ENCODE measurements at regions not wholly inside any gene's neighbourhood (a gene's known extent, or its start where the extent isn't known, plus 50 kb on each side); places are given as distances from the start of the nearest gene placed in this dataset.
"Not testable (repeated sequence)": the region's sequence is repeated elsewhere in the genome, so short reads cannot be mapped to it uniquely, and the experiment has no call there.

DNA sequence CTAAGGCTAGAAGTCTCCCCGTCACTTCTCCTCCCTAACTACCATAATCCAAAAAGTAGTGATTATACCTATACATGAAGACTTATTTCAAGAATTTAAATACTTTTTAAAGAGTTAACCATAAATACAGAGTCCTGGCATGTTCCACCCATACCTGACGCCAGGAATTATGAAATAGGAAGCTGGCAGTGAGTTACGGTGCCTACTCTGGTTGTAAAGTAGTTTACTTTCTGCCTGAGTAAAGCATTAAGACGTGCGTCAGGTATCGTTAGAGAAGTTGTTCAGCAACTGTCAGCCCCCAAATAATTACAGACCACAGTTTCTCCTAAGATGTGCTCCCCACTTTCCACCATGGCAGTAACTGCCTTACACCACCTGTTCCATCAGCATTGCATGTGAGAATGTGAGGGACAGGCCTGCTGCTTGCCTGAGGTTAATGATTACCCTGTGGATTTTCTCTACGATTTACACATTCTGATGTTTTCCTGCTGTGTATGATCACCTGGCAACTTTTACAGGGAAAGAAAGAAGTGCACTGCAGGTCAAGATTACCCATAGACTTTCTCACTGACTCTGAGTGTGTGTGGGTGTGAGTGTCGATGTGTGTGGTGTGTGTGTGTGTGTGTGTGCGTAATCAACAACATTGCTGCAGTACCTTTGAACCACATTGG, 92.3 kb upstream of the SLC7A11 start:
- Histone ChIP-seq H3K27me3 (ENCODE audit: control insufficient read depth, insufficient read depth, low read length) (no peaks in the 10 kb centered on the region), H3K4me3 (ENCODE audit: insufficient read depth, low read depth, low read length) (no peak overlapping the region), H3K36me3 (replicated peaks; ENCODE audit: control insufficient read depth, insufficient read depth, low read length) (no peaks in the 10 kb centered on the region)
- no peak for DNase-seq

DNA sequence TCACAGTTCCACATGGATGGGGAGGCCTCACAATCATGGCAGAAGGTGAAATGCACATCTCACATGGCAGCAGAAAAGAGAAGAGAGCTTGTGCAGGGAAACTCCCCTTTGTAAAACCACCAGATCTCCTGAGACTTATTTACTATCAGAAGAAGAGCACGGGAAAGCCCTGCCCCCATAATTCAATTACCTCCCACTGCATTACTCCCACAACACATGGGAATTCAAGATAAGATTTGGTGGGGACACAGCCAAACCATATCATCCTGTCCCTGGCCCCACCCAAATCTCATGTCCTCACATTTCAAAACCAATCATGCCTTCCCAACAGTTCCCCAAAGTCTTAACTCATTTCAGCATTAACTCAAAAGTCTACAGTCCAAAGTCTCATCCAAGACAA, 90.3 kb upstream of the SLC7A11 start:
- H3K4me3 ChIP-seq (ENCODE audit: insufficient read depth, low read depth, low read length); DNase-seq; H3K27me3 ChIP-seq (ENCODE audit: control insufficient read depth, insufficient read depth, low read length); H3K36me3 ChIP-seq (replicated peaks; ENCODE audit: control insufficient read depth, insufficient read depth, low read length): not testable (repeated sequence)

DNA sequence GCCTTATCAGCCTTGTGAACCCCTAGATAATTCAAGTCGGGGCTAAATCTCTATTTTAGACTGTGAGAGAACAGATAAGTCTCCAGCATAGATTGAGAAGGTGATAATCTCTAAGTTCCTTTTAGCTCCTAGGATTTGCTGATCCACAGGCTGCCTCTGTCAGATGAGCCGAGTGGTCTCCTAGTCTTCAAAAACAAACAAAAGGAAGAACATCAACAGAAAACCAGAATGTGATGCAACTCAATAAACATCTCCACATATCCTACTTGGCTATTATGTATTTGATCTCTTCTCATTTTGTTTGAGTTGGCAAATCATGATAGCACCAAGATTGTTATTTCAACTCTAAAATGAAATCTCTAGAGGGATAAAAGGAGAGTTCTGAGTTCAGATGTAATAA, 88.4 kb upstream of the SLC7A11 start:
- Histone ChIP-seq H3K36me3 (replicated peaks; ENCODE audit: control insufficient read depth, insufficient read depth, low read length) (no peaks in the 10 kb centered on the region), H3K4me3 (ENCODE audit: insufficient read depth, low read depth, low read length) (no peak overlapping the region), H3K27me3 (ENCODE audit: control insufficient read depth, insufficient read depth, low read length) (no peaks in the 10 kb centered on the region)
- no peak for DNase-seq

DNA sequence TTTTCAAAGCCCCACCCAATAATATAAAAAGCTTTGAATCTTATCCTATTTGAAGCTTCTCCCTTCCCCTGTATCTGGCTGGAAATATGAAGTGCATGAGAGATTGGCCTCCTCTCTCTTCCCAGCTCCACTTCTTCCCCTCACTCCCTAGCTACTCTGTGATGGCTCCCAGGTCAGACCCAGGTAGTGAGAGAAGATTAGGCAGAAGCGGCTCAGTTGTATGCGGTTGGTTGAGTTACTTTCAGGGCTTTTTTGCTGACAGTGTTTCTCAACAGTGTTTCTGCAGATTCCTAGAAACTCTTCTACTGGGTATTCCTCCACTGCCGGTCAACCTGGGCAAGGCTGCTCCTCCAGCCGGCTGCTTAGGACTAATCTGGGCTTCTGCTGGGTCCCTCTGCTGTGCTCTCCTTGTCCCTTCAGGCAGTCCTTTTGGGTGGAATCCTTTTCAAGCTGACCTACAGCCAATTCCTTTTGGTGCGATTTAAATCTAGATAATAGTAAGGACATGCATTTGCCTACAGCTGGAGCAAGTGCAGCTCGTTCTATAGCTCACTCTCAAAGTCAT, 87.4 kb upstream of the SLC7A11 start:
- H3K4me3 ChIP-seq (ENCODE audit: insufficient read depth, low read depth, low read length), result no peak overlapping the region
- no peaks in the 10 kb centered on the region for H3K27me3 ChIP-seq (ENCODE audit: control insufficient read depth, insufficient read depth, low read length)
- H3K36me3 ChIP-seq (replicated peaks; ENCODE audit: control insufficient read depth, insufficient read depth, low read length), result no peaks in the 10 kb centered on the region
- no peak for DNase-seq

DNA sequence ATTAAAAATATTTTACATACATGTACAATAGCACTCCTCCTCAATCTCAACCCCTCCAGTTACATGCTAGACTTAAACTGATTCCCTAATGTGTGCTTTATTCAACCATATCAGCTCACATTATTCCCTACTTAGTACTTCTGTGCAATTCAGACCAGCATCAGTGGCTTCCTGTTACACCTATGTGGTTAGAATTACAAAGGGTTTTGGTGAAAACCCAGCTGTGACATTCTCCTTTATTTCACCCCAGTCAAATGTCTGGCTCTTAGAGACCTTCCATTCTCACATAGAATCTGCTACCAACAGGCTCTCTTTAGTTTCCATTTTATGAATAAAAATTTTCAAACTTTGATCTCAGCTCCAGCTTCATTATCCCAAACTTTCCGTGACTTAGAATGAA, 85.2 kb upstream of the SLC7A11 start:
- H3K4me3 ChIP-seq (ENCODE audit: insufficient read depth, low read depth, low read length), result no peak overlapping the region
- DNase-seq, result no peak
- H3K27me3 ChIP-seq (ENCODE audit: control insufficient read depth, insufficient read depth, low read length), result no peaks in the 10 kb centered on the region
- H3K36me3 ChIP-seq (replicated peaks; ENCODE audit: control insufficient read depth, insufficient read depth, low read length), result no peaks in the 10 kb centered on the region

DNA sequence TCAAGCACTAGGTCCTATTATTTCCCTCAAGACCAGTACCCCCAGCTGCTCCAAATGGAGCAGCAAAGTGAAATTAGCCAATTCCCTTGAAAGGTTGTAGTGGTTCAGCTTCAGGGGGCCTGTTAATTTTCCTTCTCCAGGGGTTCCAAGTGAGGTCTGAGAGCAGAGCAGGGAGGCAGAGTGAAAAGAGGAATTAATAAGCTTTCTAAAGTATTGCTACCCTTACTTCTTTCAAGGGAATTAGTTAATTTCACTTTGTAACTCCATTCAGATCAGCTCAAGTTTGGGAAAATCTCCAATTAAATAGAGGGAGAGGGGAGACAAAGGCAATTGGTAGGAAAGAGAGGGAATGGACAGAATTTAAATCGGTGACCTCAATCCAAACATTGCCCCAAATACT, 78.7 kb upstream of the SLC7A11 start:
- Histone ChIP-seq H3K36me3 (replicated peaks; ENCODE audit: control insufficient read depth, insufficient read depth, low read length) (no peaks in the 10 kb centered on the region), H3K4me3 (ENCODE audit: insufficient read depth, low read depth, low read length) (no peak overlapping the region), H3K27me3 (ENCODE audit: control insufficient read depth, insufficient read depth, low read length) (no peaks in the 10 kb centered on the region)
- no peak for DNase-seq

DNA sequence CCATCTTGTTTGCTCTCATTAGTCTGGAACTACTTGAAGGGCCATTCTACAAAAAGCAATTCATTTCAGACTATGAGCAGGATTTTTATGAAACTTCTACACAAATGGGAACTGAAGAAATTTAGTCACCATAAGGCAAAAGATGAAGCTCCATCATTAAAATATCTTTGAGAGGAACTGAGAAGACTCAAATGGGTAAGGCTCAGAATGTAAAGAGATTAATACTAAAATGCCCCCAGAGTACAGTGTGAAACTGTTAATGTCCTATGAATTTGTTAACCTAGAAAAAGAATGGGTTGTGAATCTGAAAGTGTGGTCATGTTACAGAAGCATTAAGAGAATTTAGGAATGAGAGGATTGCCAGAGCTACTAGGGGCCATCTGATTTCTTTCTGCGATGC, 77.9 kb upstream of the SLC7A11 start:
- DNase-seq, result no peak
- H3K36me3 ChIP-seq (replicated peaks; ENCODE audit: control insufficient read depth, insufficient read depth, low read length), result no peaks in the 10 kb centered on the region
- H3K27me3 ChIP-seq (ENCODE audit: control insufficient read depth, insufficient read depth, low read length), result no peaks in the 10 kb centered on the region
- H3K4me3 ChIP-seq (ENCODE audit: insufficient read depth, low read depth, low read length), result no peak overlapping the region

DNA sequence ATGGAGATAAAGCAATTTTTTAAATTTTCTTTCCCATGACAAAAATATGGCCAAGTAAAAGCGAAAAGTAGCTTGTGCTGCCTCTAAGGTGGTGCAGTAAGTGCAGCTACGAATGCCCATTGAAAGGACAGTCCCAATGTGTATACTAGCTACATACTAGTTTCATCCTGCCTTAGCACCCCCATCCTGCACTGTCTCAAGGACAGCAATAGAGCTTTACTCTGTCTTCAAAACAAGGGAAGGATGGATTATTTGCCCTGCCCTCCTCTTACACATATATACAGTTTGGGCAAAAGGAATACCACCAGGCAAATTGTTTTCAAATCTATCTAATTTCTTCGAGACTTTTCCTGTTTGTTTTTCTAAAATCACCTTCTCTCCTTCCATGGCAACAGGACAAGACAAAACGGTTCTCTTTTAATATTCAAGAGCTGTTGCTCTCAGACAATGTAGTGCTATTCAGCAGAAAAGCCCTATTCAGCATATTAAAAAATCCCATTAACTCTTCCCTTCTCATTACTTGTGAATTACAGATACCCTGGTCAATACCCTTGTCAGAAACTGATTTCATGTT, 75.1 kb upstream of the SLC7A11 start:
- no peak overlapping the region for H3K4me3 ChIP-seq (ENCODE audit: insufficient read depth, low read depth, low read length)
- DNase-seq, result no peak
- H3K36me3 ChIP-seq (replicated peaks; ENCODE audit: control insufficient read depth, insufficient read depth, low read length), result no peaks in the 10 kb centered on the region
- no peaks in the 10 kb centered on the region for H3K27me3 ChIP-seq (ENCODE audit: control insufficient read depth, insufficient read depth, low read length)

DNA sequence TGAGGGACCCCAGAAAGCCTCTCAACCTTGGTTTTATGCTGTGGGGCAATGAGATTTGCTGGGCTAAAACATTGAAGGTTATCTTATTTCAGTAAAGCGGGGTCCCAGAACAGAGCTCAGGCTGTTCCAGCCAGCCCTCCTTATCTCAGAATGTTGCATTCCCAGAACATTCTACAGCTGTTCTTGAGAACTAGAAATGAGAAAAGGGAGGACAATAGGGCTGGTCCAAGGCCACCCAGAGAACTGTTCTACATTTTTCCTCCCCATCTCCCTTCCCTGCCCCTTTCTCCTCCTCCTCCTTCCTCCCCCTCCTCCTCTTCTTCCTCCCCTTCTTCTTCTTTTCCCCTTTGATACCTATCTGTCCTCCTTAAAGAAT, 70.4 kb upstream of the SLC7A11 start:
- no peak for DNase-seq
- no peaks in the 10 kb centered on the region for H3K36me3 ChIP-seq (replicated peaks; ENCODE audit: control insufficient read depth, insufficient read depth, low read length)

DNA sequence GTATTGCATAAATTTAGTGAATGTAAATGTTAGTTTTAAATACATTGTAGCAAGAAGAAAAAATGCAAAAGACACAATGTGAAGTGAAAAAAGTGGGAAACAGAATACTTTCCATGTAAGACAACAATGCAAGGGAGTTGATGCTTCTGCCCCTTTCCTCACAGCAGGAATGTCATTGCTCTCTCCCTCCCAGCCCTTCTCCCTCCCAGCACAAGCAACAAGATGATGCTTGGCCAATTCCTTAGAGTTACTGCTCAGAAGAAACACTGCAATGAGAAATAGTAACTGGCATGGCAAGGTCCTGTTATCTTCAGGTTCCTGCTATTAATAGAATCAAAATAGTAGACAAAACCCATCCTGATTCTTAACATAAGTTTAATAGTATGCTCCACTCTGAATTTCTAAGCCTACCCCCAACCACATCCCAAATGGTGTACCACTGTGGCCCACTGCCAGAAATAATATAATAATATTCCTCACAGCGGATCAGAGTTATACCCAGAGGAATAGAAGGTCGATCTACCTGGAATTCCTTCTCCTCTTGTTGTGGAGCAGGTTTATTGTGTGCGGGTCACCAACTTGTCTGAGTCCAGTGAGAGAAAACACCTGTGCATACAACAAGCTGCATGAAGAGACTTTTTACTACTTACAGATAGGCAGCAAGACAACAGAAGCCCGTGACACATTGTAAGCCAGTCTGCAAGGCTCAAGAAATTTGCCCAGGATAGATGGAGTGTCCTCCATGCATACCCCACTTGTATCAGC, 69.8 kb upstream of the SLC7A11 start:
- Histone ChIP-seq H3K27me3 (ENCODE audit: control insufficient read depth, insufficient read depth, low read length) (no peaks in the 10 kb centered on the region), H3K36me3 (replicated peaks; ENCODE audit: control insufficient read depth, insufficient read depth, low read length) (no peaks in the 10 kb centered on the region), H3K4me3 (ENCODE audit: insufficient read depth, low read depth, low read length) (no peak overlapping the region)
- DNase-seq, result no peak

More for the DNA sequence above, 70.4 kb upstream of the SLC7A11 start:
- Histone ChIP-seq H3K27me3 (ENCODE audit: control insufficient read depth, insufficient read depth, low read length) (no peaks in the 10 kb centered on the region), H3K4me3 (ENCODE audit: insufficient read depth, low read depth, low read length) (no peak overlapping the region)

DNA sequence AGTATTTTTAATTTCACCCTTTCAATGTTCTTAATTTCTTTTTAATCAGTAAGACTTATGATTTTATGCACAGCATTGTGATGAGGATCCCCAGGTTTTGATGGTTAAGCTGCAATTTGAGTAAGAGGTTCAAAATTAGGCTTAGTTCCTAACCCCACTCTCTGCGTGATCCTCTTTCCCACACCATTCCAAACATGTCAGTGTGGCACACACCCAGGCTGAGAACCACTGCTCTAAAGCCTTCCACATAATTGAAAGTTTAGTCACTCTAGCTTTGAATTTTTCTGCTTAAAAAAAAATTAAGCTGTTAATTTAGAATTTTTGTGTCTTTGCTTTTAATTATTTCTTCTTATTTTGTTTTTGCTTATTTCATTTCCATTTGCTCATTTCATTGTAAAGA, 68.8 kb upstream of the SLC7A11 start:
- Histone ChIP-seq H3K4me3 (ENCODE audit: insufficient read depth, low read depth, low read length) (no peak overlapping the region), H3K27me3 (ENCODE audit: control insufficient read depth, insufficient read depth, low read length) (no peaks in the 10 kb centered on the region), H3K36me3 (replicated peaks; ENCODE audit: control insufficient read depth, insufficient read depth, low read length) (no peaks in the 10 kb centered on the region)
- DNase-seq, result no peak

DNA sequence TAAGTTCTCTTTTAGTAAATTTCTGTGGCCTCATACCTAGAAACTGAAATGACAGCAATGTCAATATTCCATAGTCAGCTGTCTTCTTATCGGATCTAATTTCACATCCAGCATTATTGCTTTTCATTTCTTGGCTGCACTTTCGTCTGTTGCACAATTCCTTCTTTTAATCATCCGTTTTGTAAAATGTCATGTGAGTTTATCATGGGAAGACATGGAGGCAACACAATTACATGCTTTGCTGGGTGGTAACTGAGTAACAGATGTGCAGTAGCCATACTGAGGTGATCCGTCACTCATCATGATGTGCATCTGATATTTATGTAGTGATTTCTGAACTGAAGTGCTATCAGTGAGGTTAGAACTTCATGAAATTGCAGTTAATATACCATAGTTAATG, 68.3 kb upstream of the SLC7A11 start:
- Histone ChIP-seq H3K36me3 (replicated peaks; ENCODE audit: control insufficient read depth, insufficient read depth, low read length) (no peaks in the 10 kb centered on the region), H3K27me3 (ENCODE audit: control insufficient read depth, insufficient read depth, low read length) (no peaks in the 10 kb centered on the region), H3K4me3 (ENCODE audit: insufficient read depth, low read depth, low read length) (no peak overlapping the region)
- DNase-seq, result no peak

DNA sequence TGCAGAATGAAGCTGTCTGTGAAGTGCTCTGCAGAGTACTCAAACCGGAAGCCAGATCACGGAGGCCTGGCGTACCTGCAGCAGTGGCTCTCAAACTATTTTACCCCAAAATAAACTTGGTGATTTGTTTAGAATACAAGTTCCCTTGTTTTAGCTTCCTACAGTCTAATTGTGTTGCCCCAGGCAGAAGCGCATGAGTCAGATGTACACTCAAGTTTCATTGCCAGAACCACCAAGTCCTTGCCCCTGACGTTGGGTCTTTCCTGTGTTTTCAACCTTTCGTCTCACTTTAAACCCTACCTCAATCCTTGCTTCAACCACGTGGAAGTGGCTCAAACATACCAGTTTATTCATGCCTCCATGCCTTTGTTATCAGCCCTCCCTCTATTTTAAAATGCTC, 66.2 kb upstream of the SLC7A11 start:
- Histone ChIP-seq H3K36me3 (replicated peaks; ENCODE audit: control insufficient read depth, insufficient read depth, low read length) (no peaks in the 10 kb centered on the region), H3K4me3 (ENCODE audit: insufficient read depth, low read depth, low read length) (no peak overlapping the region), H3K27me3 (ENCODE audit: control insufficient read depth, insufficient read depth, low read length) (no peaks in the 10 kb centered on the region)
- DNase-seq, result no peak

DNA sequence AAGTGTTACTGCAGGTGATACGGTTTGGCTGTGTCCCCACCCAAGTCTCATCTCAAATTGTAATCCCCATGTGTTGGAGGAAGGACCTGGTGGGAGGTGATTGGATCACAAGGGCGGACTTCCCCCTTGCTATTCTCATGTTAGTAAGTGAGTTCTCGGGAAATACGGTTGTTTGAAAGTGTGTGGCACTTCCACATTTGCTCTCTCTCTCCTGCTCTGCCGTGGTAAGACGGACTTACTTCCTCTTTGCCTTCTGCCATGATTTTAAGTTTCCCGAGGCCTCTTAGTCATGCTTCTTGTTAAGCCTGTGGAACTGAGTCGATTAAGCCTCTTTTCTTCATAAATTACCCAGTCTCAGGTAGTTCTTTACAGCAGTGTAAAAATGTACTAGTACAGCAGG, 65.2 kb upstream of the SLC7A11 start:
- DNase-seq, result no peak
- H3K4me3 ChIP-seq (ENCODE audit: insufficient read depth, low read depth, low read length), result no peak overlapping the region
- H3K36me3 ChIP-seq (replicated peaks; ENCODE audit: control insufficient read depth, insufficient read depth, low read length), result no peaks in the 10 kb centered on the region
- H3K27me3 ChIP-seq (ENCODE audit: control insufficient read depth, insufficient read depth, low read length), result no peaks in the 10 kb centered on the region

DNA sequence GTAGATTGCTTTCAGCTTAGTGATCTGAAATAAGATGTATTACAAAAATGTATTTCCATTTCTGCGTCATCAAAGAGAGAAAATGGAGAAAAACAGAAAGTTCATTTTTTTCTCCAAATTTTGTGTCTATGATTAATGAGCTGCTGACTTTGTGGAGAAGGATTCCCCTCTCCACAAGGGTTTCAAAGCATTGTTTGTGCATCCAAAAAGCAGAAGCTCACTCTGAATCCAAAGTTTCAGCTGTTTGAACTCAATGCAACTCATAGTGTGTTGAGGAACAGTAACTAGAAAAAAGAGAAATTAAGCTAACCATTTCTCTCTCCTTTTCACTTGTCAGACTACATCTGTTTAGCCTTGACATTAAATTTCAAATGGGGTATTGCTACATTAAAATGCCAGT, 62.9 kb upstream of the SLC7A11 start:
- DNase-seq, result no peak
- Histone ChIP-seq H3K27me3 (ENCODE audit: control insufficient read depth, insufficient read depth, low read length) (no peaks in the 10 kb centered on the region), H3K4me3 (ENCODE audit: insufficient read depth, low read depth, low read length) (no peak overlapping the region), H3K36me3 (replicated peaks; ENCODE audit: control insufficient read depth, insufficient read depth, low read length) (no peaks in the 10 kb centered on the region)
